ENCODE measurements at regions not wholly inside any gene's neighbourhood (a gene's known extent, or its start where the extent isn't known, plus 50 kb on each side); places are given as distances from the start of the nearest gene placed in this dataset.
A peak's percentile ranks its signal among the peaks of the same experiment; 100 is the strongest.

- Histone ChIP-seq H3K79me2 (ENCODE audit: low read length) (no peaks in the 10 kb centered on the region), H3K9me3 (ENCODE audit: insufficient read depth, low read length) (no peaks in the 10 kb centered on the region), H4K20me1 (ENCODE audit: insufficient read depth, low read length) (no peaks in the 10 kb centered on the region), H2AFZ (ENCODE audit: low read depth, low read length) (no peak overlapping the region), H3K4me1 (ENCODE audit: low read length) (peaks cover 63% of the 10 kb centered on the region), H3K4me2 (ENCODE audit: low read length) (peak overlapping the region; percentile 65), H3K36me3 (replicated peaks; ENCODE audit: low read depth, low read length) (peaks cover 7% of the 10 kb centered on the region), H3K4me3 (ENCODE audit: low read length) (peak overlapping the region; percentile 35), H3K27ac (ENCODE audit: low read length) (peak overlapping the region; percentile 97), H3K27me3 (ENCODE audit: low read depth, low read length) (no peaks in the 10 kb centered on the region), H3K9ac (ENCODE audit: low read length) (peak overlapping the region; percentile 68)
- TF ChIP-seq EZH2phosphoT487 (IDR thresholded peaks at IDR 0.05; ENCODE audit: low read depth) (no peak), CTCF (IDR thresholded peaks at IDR 0.05; ENCODE audit: low read depth, low read length) (no peak)
Observed at GRCh38 chr6:4348462-4349112, 213.2 kb upstream of the ECI2 start.

GRCh38 chr6:4347877-4348276 is 212.5 kb upstream of the ECI2 start:
- peak overlapping the region; percentile 35 for H3K4me3 ChIP-seq (ENCODE audit: low read length)
- H3K9ac ChIP-seq (ENCODE audit: low read length), result peak overlapping the region; percentile 64
- no peaks in the 10 kb centered on the region for H3K9me3 ChIP-seq (ENCODE audit: insufficient read depth, low read length)
- H3K4me1 ChIP-seq (ENCODE audit: low read length), result peaks cover 70% of the 10 kb centered on the region
- peak overlapping the region; percentile 97 for H3K27ac ChIP-seq (ENCODE audit: low read length)
- no peak for TF ChIP-seq CTCF (IDR thresholded peaks at IDR 0.05; ENCODE audit: low read depth, low read length)
- TF ChIP-seq EZH2phosphoT487 (IDR thresholded peaks at IDR 0.05; ENCODE audit: low read depth), result no peak
- no peak overlapping the region for H2AFZ ChIP-seq (ENCODE audit: low read depth, low read length)
- H3K27me3 ChIP-seq (ENCODE audit: low read depth, low read length), result no peaks in the 10 kb centered on the region
- no peaks in the 10 kb centered on the region for H4K20me1 ChIP-seq (ENCODE audit: insufficient read depth, low read length)
- H3K79me2 ChIP-seq (ENCODE audit: low read length), result no peaks in the 10 kb centered on the region
- H3K36me3 ChIP-seq (replicated peaks; ENCODE audit: low read depth, low read length), result peaks cover 7% of the 10 kb centered on the region
- peak overlapping the region; percentile 65 for H3K4me2 ChIP-seq (ENCODE audit: low read length)

GRCh38 chr6:4346659-4347333 is 211.4 kb upstream of the ECI2 start:
- Histone ChIP-seq H3K36me3 (replicated peaks; ENCODE audit: low read depth, low read length) (peaks cover 12% of the 10 kb centered on the region), H3K4me1 (ENCODE audit: low read length) (peaks cover 78% of the 10 kb centered on the region), H3K4me3 (ENCODE audit: low read length) (no peak overlapping the region), H3K27me3 (ENCODE audit: low read depth, low read length) (no peaks in the 10 kb centered on the region), H3K9me3 (ENCODE audit: insufficient read depth, low read length) (0 out of 2 replicates have a peak, but pooled peaks cover 1% of the 10 kb centered on the region), H3K27ac (ENCODE audit: low read length) (peak overlapping the region; percentile 97), H3K4me2 (ENCODE audit: low read length) (peak overlapping the region; percentile 65), H2AFZ (ENCODE audit: low read depth, low read length) (no peak overlapping the region), H3K79me2 (ENCODE audit: low read length) (no peaks in the 10 kb centered on the region), H4K20me1 (ENCODE audit: insufficient read depth, low read length) (no peaks in the 10 kb centered on the region), H3K9ac (ENCODE audit: low read length) (peak overlapping the region; percentile 64)
- TF ChIP-seq CTCF (IDR thresholded peaks at IDR 0.05; ENCODE audit: low read depth, low read length), result no peak
- no peak for TF ChIP-seq EZH2phosphoT487 (IDR thresholded peaks at IDR 0.05; ENCODE audit: low read depth)

- 0 out of 2 replicates have a peak overlapping the region, but pooled peaks have one; percentile 83 for H3K4me2 ChIP-seq (ENCODE audit: low read length)
- no peaks in the 10 kb centered on the region for H3K79me2 ChIP-seq (ENCODE audit: low read length)
- peaks cover 10% of the 10 kb centered on the region; the same call in 1 of the 2 replicates for H3K9me3 ChIP-seq (ENCODE audit: insufficient read depth, low read length)
- peaks cover 22% of the 10 kb centered on the region for H3K36me3 ChIP-seq (replicated peaks; ENCODE audit: low read depth, low read length)
- peak overlapping the region; percentile 100 for H3K27ac ChIP-seq (ENCODE audit: low read length)
- TF ChIP-seq CTCF (IDR thresholded peaks at IDR 0.05; ENCODE audit: low read depth, low read length), result no peak
- no peak for TF ChIP-seq EZH2phosphoT487 (IDR thresholded peaks at IDR 0.05; ENCODE audit: low read depth)
- H4K20me1 ChIP-seq (ENCODE audit: insufficient read depth, low read length), result no peaks in the 10 kb centered on the region
- H3K27me3 ChIP-seq (ENCODE audit: low read depth, low read length), result no peaks in the 10 kb centered on the region
- H3K4me1 ChIP-seq (ENCODE audit: low read length), result peaks cover 86% of the 10 kb centered on the region
- H3K9ac ChIP-seq (ENCODE audit: low read length), result peak overlapping the region; percentile 91; the same call in 1 of the 2 replicates
- H3K4me3 ChIP-seq (ENCODE audit: low read length), result no peak overlapping the region
- H2AFZ ChIP-seq (ENCODE audit: low read depth, low read length), result no peak overlapping the region
Observed at GRCh38 chr6:4345543-4345942, 210.2 kb upstream of the ECI2 start.
